K562 (cell line): ENCODE measurements at regions not wholly inside any gene's neighbourhood (a gene's known extent, or its start where the extent isn't known, plus 50 kb on each side); places are given as distances from the start of the nearest gene placed in this dataset.

Experiments
- ATAC-seq: fragments of 200-7000 bp; cut with Tn5 transposase; 3 replicates; pipeline ENCODE4 v1.9.1; 2020; ENCODE audit warnings: moderate library complexity
- BruUV-seq: library from RNA; stranded (reverse); fragments of 400-500 nt; replicated peaks from 2 replicates; lab custom pipeline; 2021; lab: Mats Ljungman, UMichigan
- CTCF ChIA-PET: fragments of 300-600 bp; formaldehyde crosslinking; extraction: SDS; loops from one replicate; lab custom pipeline; 2021; ENCODE audit warnings: low intra/inter-chr PET ratio; lab: Yijun Ruan, JAX
- POLR2A ChIA-PET: fragments of 300-600, 350-650 bp; sonication (Branson Sonifier 250); formaldehyde crosslinking; extraction: SDS; loops from one replicate; lab custom pipeline; 2021; ENCODE audit warnings: antibody characterized with exemption, inconsistent platforms; lab: Yijun Ruan, JAX
- DNase-seq, 4 experiments: peaks; one replicate each; pipeline versions ENCODE4 v3.0.0 to v3.0.0-alpha.2; 2011 to 2018; ENCODE audit warnings: low spot score in 3 of 4, mixed read lengths in 3 of 4; ENCODE audit errors: extremely low read depth in 1 of 4
- FAIRE-seq: peaks from 2 replicates; lab custom pipeline; 2011; peaks lifted over from hg19 to GRCh38; lab: Jason Lieb, UNC
- H2AFZ ChIP-seq: 2 replicates; pipeline ENCODE4 v1.6.0; 2011; ENCODE audit warnings: low read depth, low read length, control low read depth, inconsistent platforms
- H3K27ac ChIP-seq: fragments of 200-600 bp; 3 replicates; pipeline ENCODE4 v1.8.0; 2011; ENCODE audit warnings: low read depth, mild to moderate bottlenecking, control low read depth, inconsistent platforms, low read length, moderate library complexity, mixed read lengths; ENCODE audit errors: extremely low read depth
- H3K27me3 ChIP-seq, 2 experiments: fragments of 300-600 bp in 1 of 2; 2 replicates in 1 of 2; 3 replicates in 1 of 2; pipeline versions ENCODE4 v1.6.0 to v1.8.0; 2011; ENCODE audit warnings: inconsistent platforms in 2 of 2, low read length in 2 of 2, mild to moderate bottlenecking in 1 of 2, mixed read lengths in 1 of 2, moderate library complexity in 1 of 2; ENCODE audit not compliant: control insufficient read depth in 2 of 2, insufficient read depth in 2 of 2
- H3K36me3 ChIP-seq: fragments of 300-600 bp; 3 replicates; pipeline ENCODE4 v1.8.0; 2011; ENCODE audit warnings: mild to moderate bottlenecking, low read length, inconsistent platforms; ENCODE audit not compliant: control insufficient read depth, insufficient read depth
- H3K4me1 ChIP-seq, 2 experiments: fragments of 200-600 bp in 1 of 2; replicated peaks in 1 of 2; 2 replicates in 1 of 2; 3 replicates in 1 of 2; pipeline versions ENCODE4 v1.5.1 to v1.8.0; 2011; ENCODE audit warnings: inconsistent platforms in 2 of 2, low read length in 2 of 2, mild to moderate bottlenecking in 1 of 2, mixed read lengths in 1 of 2, moderate library complexity in 1 of 2; ENCODE audit not compliant: control insufficient read depth in 2 of 2, insufficient read depth in 2 of 2
- H3K4me2 ChIP-seq: 2 replicates; pipeline ENCODE4 v1.6.1; 2011; ENCODE audit warnings: low read length, control low read depth, inconsistent platforms, mixed read lengths; ENCODE audit not compliant: insufficient read depth
- H3K4me3 ChIP-seq: fragments of 200-600 bp; sonication (generic), shearing (Covaris generic); 2 replicates; pipeline ENCODE4 v1.5.1; 2016; ENCODE audit warnings: control low read depth, inconsistent platforms
- H3K79me2 ChIP-seq: fragments of 200-600 bp; 3 replicates; pipeline ENCODE4 v1.8.0; 2011; ENCODE audit warnings: low read length, inconsistent platforms; ENCODE audit not compliant: control insufficient read depth, insufficient read depth
- H3K9ac ChIP-seq, 2 experiments: 2 replicates each; pipeline versions ENCODE4 v1.6.0 to v1.6.1; 2011; ENCODE audit warnings: low read depth in 2 of 2, low read length in 2 of 2, control low read depth in 1 of 2, inconsistent platforms in 1 of 2, mild to moderate bottlenecking in 1 of 2, mixed read lengths in 1 of 2; ENCODE audit not compliant: insufficient read depth in 1 of 2
- H3K9me1 ChIP-seq: one replicate; pipeline ENCODE4 v1.6.0; 2011; ENCODE audit warnings: inconsistent platforms, mild to moderate bottlenecking, low read length, moderate library complexity; ENCODE audit not compliant: control insufficient read depth, insufficient read depth
- H3K9me3 ChIP-seq: replicated peaks from 2 replicates; pipeline ENCODE4 v1.5.1; 2011; ENCODE audit warnings: low read depth, low read length, inconsistent platforms; ENCODE audit not compliant: control insufficient read depth, insufficient read depth
- H4K20me1 ChIP-seq: replicated peaks from 2 replicates; pipeline ENCODE4 v1.6.1; 2011; ENCODE audit warnings: low read length, inconsistent platforms, mixed read lengths; ENCODE audit not compliant: control insufficient read depth, insufficient read depth
- DPF2 ChIP-seq: fragments of 450-650 bp; IDR thresholded peaks from 2 replicates; pipeline ENCODE4 v1.6.1; 2016
- KDM4B ChIP-seq, 2 experiments: fragments of 450-650 bp in 1 of 2; sonication (generic) in 1 of 2; IDR thresholded peaks; 2 replicates each; pipeline ENCODE4 v1.6.1; 2016 to 2017; ENCODE audit warnings: borderline replicate concordance in 2 of 2, antibody characterized with exemption in 1 of 2, low read depth in 1 of 2, mild to moderate bottlenecking in 1 of 2
- POLR2AphosphoS5 ChIP-seq: IDR thresholded peaks from 2 replicates; pipeline ENCODE4 v1.6.1; 2011; ENCODE audit warnings: mild to moderate bottlenecking, low read depth, low read length, moderate library complexity; ENCODE audit not compliant: control insufficient read depth, insufficient read depth
- SMAD3 ChIP-seq: fragments of 450-650 bp; formaldehyde crosslinking; conservative IDR thresholded peaks from 2 replicates; pipeline ENCODE4 v1.4.0; 2020; ENCODE audit warnings: mild to moderate bottlenecking
- ZNF197 ChIP-seq: fragments of 200-800 bp; sonication (Bioruptor generic); IDR thresholded peaks from 2 replicates; pipeline ENCODE4 v1.6.1; 2016; ENCODE audit warnings: low read depth, missing genetic modification characterization, missing compliant biosample characterization
- ZNF584 ChIP-seq: fragments of 200-800 bp; sonication (Bioruptor generic); IDR thresholded peaks from 2 replicates; pipeline ENCODE4 v1.6.1; 2016; ENCODE audit warnings: low read depth, mild to moderate bottlenecking, missing genetic modification characterization, missing compliant biosample characterization
- ZNF830 ChIP-seq: fragments of 250-450 bp; sonication (Bioruptor Pico); IDR thresholded peaks from 2 replicates; pipeline ENCODE4 v1.5.0; 2021; ENCODE audit warnings: mild to moderate bottlenecking
- WGBS: fragments of 100-300 bp; shearing (Covaris generic); methylation state at CpG from one replicate; pipeline ENCODE4 v1.1.6; 2016; ENCODE audit warnings: low coverage, mixed read lengths; ENCODE audit not compliant: insufficient coverage; ENCODE audit errors: missing lambda C conversion rate; 5-methylcytosine and 5-hydroxymethylcytosine counted together
- in situ Hi-C: fragments of 300-500 bp; cut with MboI; formaldehyde crosslinking; loops from 4 replicates; pipeline ENCODE4 v1.15.0; 2018; ENCODE audit warnings: inconsistent platforms, mixed read lengths
- intact Hi-C: fragments of 100-400 bp; cut with micrococcal nuclease; formaldehyde crosslinking; loops from 2 replicates; pipeline ENCODE4 v1.14.2; 2022
- TF ChIP-seq, protein P1 (sequence below): fragments of 450-650 bp; formaldehyde crosslinking; IDR thresholded peaks from 2 replicates; pipeline ENCODE4 v1.4.0; 2020; ENCODE audit warnings: mild to moderate bottlenecking, mixed read lengths
- TF ChIP-seq, protein P2 (sequence below): sonication (generic); formaldehyde crosslinking; IDR thresholded peaks from 2 replicates; pipeline ENCODE4 v1.8.0; 2022; ENCODE audit warnings: mild to moderate bottlenecking, missing genetic modification reagents
- TF ChIP-seq, protein P3 (sequence below): fragments of 250-450 bp; sonication (Bioruptor Pico); IDR thresholded peaks from 2 replicates; pipeline ENCODE4 v1.8.0; 2022; ENCODE audit warnings: moderate library complexity, mild to moderate bottlenecking, inconsistent platforms
- TF ChIP-seq, protein P4 (sequence below), 2 experiments: IDR thresholded peaks; 2 replicates each; pipeline ENCODE4 v1.6.1; 2012; ENCODE audit warnings: improper control_type of control experiment in 2 of 2, low read depth in 2 of 2, low read length in 2 of 2, borderline replicate concordance in 1 of 2
- TF ChIP-seq, protein P5 (sequence below): fragments of 250-450 bp; sonication (Bioruptor Pico); IDR thresholded peaks from 2 replicates; pipeline ENCODE4 v1.8.0; 2022; ENCODE audit warnings: moderate library complexity, mild to moderate bottlenecking, inconsistent platforms
- TF ChIP-seq, protein P6 (sequence below): fragments of 200-800 bp; sonication (Bioruptor generic); IDR thresholded peaks from 2 replicates; pipeline ENCODE4 v1.6.1; 2017; ENCODE audit warnings: missing genetic modification characterization, missing compliant biosample characterization

DNA sequence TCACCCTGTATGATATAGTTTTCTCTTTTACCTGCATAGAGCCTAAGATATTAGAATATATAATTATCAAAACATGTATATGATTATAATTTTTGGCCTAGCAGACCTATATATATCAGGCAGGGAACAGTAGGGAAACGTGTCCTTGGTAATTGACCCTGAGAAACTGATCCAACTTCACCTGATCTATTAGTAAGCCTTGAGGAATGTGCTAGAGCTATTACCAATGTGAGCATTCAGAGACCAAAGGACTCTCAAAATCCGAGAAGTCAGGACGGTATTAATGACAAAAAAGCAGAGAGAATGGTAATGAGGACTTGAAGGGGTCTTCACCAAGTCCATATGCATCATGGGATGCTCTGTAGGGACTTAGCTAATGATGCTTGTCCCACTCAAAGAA is 571.9 kb downstream of the CPS1 start:
- intact Hi-C loops = no loop called here
- H3K4me2 ChIP-seq = no peak overlapping the region
- BruUV-seq = no TSS peak
- no peaks in the 10 kb centered on the region for H3K27me3 ChIP-seq
- no peaks in the 10 kb centered on the region for H3K36me3 ChIP-seq
- no peaks in the 10 kb centered on the region for H3K4me1 ChIP-seq
- no peaks in the 10 kb centered on the region for H3K9me3 ChIP-seq
- no peaks in the 10 kb centered on the region for H4K20me1 ChIP-seq
- ATAC-seq = no peak
- H3K79me2 ChIP-seq = no peaks in the 10 kb centered on the region
- in situ Hi-C loops = no loop called here
- H3K27ac ChIP-seq = no peak overlapping the region
- no peak overlapping the region for H3K9ac ChIP-seq
- no peaks in the 10 kb centered on the region for H3K9me1 ChIP-seq
- no peak for FAIRE-seq
- 0% methylated on average over 3 of the region's 3 CpGs for WGBS
- no peak overlapping the region for H2AFZ ChIP-seq
- no peak overlapping the region for H3K4me3 ChIP-seq
- POLR2A ChIA-PET = no interaction called here
- no peak for DNase-seq
- CTCF ChIA-PET = no interaction called here
- TF ChIP-seq KDM4B (IDR thresholded peaks at IDR 0.05; ENCODE audit: borderline replicate concordance in 2 of 2, low read depth in 1 of 2) = no peak
- TF ChIP-seq POLR2AphosphoS5 = no peak
- TF ChIP-seq, protein P1, sequence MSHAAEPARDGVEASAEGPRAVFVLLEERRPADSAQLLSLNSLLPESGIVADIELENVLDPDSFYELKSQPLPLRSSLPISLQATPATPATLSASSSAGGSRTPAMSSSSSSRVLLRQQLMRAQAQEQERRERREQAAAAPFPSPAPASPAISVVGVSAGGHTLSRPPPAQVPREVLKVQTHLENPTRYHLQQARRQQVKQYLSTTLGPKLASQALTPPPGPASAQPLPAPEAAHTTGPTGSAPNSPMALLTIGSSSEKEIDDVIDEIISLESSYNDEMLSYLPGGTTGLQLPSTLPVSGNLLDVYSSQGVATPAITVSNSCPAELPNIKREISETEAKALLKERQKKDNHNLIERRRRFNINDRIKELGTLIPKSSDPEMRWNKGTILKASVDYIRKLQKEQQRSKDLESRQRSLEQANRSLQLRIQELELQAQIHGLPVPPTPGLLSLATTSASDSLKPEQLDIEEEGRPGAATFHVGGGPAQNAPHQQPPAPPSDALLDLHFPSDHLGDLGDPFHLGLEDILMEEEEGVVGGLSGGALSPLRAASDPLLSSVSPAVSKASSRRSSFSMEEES (CRISPR knock-in tag) = no peak
- TF ChIP-seq ZNF584 = no peak
- TF ChIP-seq, protein P2, sequence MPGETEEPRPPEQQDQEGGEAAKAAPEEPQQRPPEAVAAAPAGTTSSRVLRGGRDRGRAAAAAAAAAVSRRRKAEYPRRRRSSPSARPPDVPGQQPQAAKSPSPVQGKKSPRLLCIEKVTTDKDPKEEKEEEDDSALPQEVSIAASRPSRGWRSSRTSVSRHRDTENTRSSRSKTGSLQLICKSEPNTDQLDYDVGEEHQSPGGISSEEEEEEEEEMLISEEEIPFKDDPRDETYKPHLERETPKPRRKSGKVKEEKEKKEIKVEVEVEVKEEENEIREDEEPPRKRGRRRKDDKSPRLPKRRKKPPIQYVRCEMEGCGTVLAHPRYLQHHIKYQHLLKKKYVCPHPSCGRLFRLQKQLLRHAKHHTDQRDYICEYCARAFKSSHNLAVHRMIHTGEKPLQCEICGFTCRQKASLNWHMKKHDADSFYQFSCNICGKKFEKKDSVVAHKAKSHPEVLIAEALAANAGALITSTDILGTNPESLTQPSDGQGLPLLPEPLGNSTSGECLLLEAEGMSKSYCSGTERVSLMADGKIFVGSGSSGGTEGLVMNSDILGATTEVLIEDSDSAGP = no peak
- no peak for TF ChIP-seq DPF2
- TF ChIP-seq, protein P3, sequence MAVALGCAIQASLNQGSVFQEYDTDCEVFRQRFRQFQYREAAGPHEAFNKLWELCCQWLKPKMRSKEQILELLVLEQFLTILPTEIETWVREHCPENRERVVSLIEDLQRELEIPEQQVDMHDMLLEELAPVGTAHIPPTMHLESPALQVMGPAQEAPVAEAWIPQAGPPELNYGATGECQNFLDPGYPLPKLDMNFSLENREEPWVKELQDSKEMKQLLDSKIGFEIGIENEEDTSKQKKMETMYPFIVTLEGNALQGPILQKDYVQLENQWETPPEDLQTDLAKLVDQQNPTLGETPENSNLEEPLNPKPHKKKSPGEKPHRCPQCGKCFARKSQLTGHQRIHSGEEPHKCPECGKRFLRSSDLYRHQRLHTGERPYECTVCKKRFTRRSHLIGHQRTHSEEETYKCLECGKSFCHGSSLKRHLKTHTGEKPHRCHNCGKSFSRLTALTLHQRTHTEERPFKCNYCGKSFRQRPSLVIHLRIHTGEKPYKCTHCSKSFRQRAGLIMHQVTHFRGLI (CRISPR knock-in tag) = no peak
- TF ChIP-seq ZNF197 (CRISPR knock-in tag) = no peak
- TF ChIP-seq, protein P4, sequence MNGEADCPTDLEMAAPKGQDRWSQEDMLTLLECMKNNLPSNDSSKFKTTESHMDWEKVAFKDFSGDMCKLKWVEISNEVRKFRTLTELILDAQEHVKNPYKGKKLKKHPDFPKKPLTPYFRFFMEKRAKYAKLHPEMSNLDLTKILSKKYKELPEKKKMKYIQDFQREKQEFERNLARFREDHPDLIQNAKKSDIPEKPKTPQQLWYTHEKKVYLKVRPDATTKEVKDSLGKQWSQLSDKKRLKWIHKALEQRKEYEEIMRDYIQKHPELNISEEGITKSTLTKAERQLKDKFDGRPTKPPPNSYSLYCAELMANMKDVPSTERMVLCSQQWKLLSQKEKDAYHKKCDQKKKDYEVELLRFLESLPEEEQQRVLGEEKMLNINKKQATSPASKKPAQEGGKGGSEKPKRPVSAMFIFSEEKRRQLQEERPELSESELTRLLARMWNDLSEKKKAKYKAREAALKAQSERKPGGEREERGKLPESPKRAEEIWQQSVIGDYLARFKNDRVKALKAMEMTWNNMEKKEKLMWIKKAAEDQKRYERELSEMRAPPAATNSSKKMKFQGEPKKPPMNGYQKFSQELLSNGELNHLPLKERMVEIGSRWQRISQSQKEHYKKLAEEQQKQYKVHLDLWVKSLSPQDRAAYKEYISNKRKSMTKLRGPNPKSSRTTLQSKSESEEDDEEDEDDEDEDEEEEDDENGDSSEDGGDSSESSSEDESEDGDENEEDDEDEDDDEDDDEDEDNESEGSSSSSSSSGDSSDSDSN (IDR thresholded peaks at IDR 0.05; ENCODE audit: borderline replicate concordance in 1 of 2, low read depth in 2 of 2, low read length in 2 of 2) = no peak
- TF ChIP-seq, protein P5, sequence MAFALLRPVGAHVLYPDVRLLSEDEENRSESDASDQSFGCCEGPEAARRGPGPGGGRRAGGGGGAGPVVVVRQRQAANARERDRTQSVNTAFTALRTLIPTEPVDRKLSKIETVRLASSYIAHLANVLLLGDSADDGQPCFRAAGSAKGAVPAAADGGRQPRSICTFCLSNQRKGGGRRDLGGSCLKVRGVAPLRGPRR = no peak
- no peak for TF ChIP-seq SMAD3 (CRISPR knock-in tag)
- TF ChIP-seq ZNF830 (CRISPR knock-in tag) = no peak
- TF ChIP-seq, protein P6, sequence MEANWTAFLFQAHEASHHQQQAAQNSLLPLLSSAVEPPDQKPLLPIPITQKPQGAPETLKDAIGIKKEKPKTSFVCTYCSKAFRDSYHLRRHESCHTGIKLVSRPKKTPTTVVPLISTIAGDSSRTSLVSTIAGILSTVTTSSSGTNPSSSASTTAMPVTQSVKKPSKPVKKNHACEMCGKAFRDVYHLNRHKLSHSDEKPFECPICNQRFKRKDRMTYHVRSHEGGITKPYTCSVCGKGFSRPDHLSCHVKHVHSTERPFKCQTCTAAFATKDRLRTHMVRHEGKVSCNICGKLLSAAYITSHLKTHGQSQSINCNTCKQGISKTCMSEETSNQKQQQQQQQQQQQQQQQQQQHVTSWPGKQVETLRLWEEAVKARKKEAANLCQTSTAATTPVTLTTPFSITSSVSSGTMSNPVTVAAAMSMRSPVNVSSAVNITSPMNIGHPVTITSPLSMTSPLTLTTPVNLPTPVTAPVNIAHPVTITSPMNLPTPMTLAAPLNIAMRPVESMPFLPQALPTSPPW (CRISPR knock-in tag) = no peak
